ENCODE measurements at regions not wholly inside any gene's neighbourhood (a gene's known extent, or its start where the extent isn't known, plus 50 kb on each side); places are given as distances from the start of the nearest gene placed in this dataset.
"Not testable (repeated sequence)": the region's sequence is repeated elsewhere in the genome, so short reads cannot be mapped to it uniquely, and the experiment has no call there.

DNA sequence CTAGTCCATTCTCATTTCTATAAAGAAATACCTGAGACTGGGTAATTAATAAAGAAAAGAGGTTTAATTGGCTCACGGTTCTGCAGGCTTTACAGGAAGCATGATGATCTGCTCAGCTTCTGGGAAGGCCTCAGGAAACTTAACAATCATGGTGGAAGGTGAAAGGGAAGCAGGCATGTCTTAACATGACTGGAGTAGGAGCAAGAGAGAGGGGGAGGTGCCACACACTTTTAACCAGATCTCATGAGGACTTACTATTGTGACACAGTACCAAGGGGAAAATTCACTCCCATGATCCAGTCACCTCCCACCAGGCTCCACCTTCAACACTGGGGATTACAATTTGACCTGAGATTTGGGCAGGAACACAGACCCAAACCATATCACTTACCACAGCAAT is 310.1 kb downstream of the SH3GL2 start:
- TF ChIP-seq RAD21 (IDR thresholded peaks at IDR 0.05; ENCODE audit: low read depth); CTCF (IDR thresholded peaks at IDR 0.05 in 2 of 3, conservative IDR thresholded peaks at IDR 0.05 in 1 of 3; ENCODE audit: borderline replicate concordance in 1 of 3, insufficient read depth in 1 of 3, low read depth in 2 of 3, low read length in 2 of 3): not testable (repeated sequence)
